HG03196 (cell line): ENCODE measurements at regions not wholly inside any gene's neighbourhood (a gene's known extent, or its start where the extent isn't known, plus 50 kb on each side); places are given as distances from the start of the nearest gene placed in this dataset.

Source experiments
- ATAC-seq: cut with Tn5 transposase; IDR thresholded peaks from one replicate; pipeline ENCODE4 v1.9.1; 2021; ENCODE audit not compliant: unreplicated experiment

- ATAC-seq, result no peak
Measured at GRCh38 chr5:39501397-39501796, 76.6 kb upstream of the DAB2 start.

GRCh38 chr5:39500551-39501175 is 75.9 kb upstream of the DAB2 start:
- ATAC-seq, result no peak

- no peak for ATAC-seq
Measured at GRCh38 chr5:39498278-39498952, 73.6 kb upstream of the DAB2 start.

- ATAC-seq, result no peak
Measured at GRCh38 chr5:39497322-39497721, 72.5 kb upstream of the DAB2 start.

- no peak for ATAC-seq
Measured at GRCh38 chr5:39495227-39495626, 70.4 kb upstream of the DAB2 start.

- no peak for ATAC-seq
Measured at GRCh38 chr5:39494534-39494933, 69.8 kb upstream of the DAB2 start.

GRCh38 chr5:39494107-39494510 is 69.3 kb upstream of the DAB2 start:
- ATAC-seq, result no peak

- ATAC-seq, result no peak
Measured at GRCh38 chr5:39491210-39491609, 66.4 kb upstream of the DAB2 start.

- ATAC-seq, result no peak
Measured at GRCh38 chr5:39489263-39489662, 64.5 kb upstream of the DAB2 start.

- ATAC-seq, result no peak
Measured at GRCh38 chr5:39486790-39487189, 62.0 kb upstream of the DAB2 start.

- no peak for ATAC-seq
Measured at GRCh38 chr5:39486361-39486760, 61.6 kb upstream of the DAB2 start.

GRCh38 chr5:39485079-39485478 is 60.3 kb upstream of the DAB2 start:
- no peak for ATAC-seq

GRCh38 chr5:39484673-39485072 is 59.9 kb upstream of the DAB2 start:
- ATAC-seq, result no peak

GRCh38 chr5:39482098-39482497 is 57.3 kb upstream of the DAB2 start:
- ATAC-seq, result no peak

GRCh38 chr5:39479537-39479936 is 54.8 kb upstream of the DAB2 start:
- ATAC-seq, result no peak

GRCh38 chr5:39478863-39479262 is 54.1 kb upstream of the DAB2 start:
- no peak for ATAC-seq

- ATAC-seq, result no peak
Measured at GRCh38 chr5:39476843-39477220, 52.1 kb upstream of the DAB2 start.

- ATAC-seq, result no peak
Measured at GRCh38 chr5:39475881-39476842, 51.4 kb upstream of the DAB2 start.

GRCh38 chr5:39475159-39475571 is 50.4 kb upstream of the DAB2 start:
- no peak for ATAC-seq
